ENCODE measurements at regions not wholly inside any gene's neighbourhood (a gene's known extent, or its start where the extent isn't known, plus 50 kb on each side); places are given as distances from the start of the nearest gene placed in this dataset.

GRCh38 chr12:72111706-72112105 is 160.5 kb upstream of the TRHDE start:
- TF ChIP-seq TAF1 (IDR thresholded peaks at IDR 0.05; ENCODE audit: low read depth, low read length) (no peak), POLR2A (IDR thresholded peaks at IDR 0.05; ENCODE audit: low read depth, low read length) (no peak), POLR2AphosphoS5 (IDR thresholded peaks at IDR 0.05; ENCODE audit: low read depth, low read length) (no peak), PAX5 (IDR thresholded peaks at IDR 0.05; ENCODE audit: insufficient read depth, low read length, severe bottlenecking) (no peak)

All from GM12891 (cell line).